D341Med (cell line): ENCODE measurements at regions not wholly inside any gene's neighbourhood (a gene's known extent, or its start where the extent isn't known, plus 50 kb on each side); places are given as distances from the start of the nearest gene placed in this dataset.

Experiments
- DNase-seq: peaks from one replicate; pipeline ENCODE4 v3.0.0; 2012; ENCODE audit warnings: low spot score

DNA sequence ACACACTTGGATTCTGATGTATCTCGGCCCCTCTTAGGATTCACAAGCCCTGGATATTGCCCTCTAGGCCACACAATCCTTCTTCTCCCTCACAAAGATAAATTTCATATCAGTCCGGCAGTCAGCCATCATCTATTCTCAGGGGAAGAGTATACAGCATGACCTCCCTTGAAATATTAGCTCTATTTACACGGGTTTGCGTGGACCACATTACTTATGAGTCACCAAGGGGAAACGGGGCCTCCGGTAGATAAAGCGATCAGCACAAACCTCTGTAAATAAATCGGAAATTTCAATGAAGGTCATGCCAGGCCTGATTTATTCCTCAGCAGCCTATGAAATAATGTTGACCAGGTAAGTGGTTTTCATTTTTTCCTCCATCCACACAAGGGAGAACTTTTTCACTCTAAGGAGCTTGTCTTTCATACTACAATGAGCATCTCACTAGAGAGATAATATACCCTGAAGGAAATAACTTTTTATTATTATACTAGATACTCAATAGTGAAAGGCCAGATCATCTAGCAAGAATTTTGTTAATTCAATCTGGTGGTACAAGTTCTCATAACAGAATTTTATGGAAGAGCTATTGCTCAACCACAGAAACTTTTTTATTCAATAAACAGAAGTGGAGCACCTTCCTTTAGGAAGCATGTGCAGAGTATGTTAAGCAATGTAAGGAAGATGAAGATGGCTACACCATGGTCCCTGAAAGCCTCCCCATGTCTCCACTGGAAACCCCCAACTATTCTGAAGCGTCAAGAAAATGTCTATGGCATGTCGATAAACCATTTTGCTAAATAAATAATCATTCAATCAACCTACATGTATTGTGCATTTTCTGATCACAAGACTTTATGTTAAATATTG is 125.2 kb upstream of the PIK3C3 start:
- no peak for DNase-seq

DNA sequence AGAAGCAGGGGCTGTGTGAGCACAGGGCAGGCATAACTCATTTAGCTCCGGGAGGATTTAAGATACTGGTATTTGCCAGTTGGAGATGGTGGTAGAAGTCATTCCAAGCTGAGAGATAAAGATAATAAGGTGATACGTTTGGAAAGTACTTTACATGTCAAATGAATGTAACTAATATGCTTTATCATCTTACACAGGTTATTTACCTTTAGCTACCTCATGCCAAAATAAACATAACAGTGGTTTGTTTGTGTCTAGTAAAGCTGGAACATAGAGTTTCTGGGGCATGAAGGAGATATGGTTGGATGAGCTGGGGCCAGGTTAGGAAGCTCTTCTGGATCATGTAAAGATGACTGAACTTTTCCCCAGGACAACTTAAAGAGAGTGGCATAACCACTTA is 126.9 kb upstream of the PIK3C3 start:
- DNase-seq = no peak

DNA sequence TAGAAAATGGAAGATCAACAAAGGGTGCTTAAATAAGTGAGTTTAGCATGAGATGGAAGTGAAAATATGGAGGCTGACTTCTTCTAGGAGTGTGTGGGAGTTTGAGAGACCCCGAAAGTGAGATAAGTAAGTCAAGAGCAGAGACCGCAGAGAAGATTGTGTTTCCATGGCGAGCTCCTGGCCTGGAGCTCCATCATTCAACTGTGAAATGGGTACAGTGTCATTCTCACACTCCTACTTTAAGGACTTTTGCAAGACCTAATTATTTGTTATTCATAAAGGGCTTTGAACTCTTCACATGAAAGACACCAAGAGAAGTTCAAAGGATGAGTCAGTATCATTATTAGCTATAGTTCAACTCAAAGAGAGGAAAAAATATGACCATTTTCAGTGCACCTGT is 134.2 kb upstream of the PIK3C3 start:
- no peak for DNase-seq

DNA sequence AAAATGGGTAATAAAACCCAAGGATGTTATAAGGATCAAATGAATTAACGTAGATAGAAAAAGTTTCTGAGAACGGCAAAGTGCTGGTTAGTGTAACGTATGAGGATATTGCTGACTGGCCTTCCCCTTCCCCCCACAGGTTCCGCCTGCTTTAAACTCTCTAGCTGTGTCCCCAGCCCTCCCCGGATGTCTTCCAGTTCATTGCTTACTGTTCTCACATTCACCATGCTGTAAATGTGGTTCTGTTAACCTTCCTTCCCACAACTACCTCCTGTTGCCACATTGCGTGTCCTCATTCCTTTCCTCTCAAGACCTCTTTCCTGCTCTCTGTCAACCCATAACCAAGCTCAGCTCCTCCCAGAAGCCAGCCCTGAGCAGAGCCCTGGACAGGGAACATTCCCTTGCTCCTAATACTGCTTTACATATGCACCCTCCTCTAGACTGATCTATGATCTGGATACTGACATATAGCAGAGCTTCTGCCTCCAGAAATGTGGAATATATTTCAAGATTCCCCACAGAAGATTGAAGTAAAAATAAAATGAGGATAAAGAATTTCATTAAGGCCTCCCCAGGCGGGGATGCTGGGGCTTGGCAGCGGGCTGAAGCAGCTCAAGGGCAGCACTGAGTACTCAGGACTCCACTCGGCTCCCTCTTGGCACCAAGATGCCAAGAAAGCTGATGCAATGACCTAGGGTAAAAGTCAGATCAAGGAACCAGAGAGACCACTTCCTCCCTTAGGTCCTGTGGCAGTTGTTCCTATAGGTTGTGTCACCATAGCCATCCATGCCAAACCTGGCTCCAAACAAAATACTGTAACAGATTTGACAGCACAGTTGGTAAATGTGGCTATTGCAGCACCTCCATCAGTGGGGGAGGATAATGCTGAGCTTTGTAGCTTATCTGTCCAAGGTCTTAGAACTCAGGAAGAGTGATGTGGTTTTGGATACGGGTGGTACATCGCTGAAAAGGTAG is 136.4 kb upstream of the PIK3C3 start:
- no peak for DNase-seq

DNA sequence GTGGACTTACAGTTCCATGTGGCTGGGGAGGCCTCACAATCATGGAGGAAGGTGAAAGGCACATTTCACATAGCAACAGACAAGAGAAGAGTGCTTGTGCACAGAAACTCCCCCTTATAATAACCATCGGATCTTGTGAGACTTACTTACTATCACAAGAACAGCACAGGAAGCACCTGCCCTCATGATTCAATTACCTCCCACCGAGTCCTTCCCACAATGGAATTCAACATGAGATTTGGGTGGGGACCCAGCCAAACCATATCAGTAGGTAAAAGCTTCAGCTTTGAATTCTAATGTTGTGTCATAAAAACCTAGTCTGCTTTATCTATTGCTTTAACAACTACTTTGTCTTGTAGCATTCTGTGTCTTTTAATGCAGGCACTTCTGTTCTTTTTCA is 140.4 kb upstream of the PIK3C3 start:
- DNase-seq = no peak

DNA sequence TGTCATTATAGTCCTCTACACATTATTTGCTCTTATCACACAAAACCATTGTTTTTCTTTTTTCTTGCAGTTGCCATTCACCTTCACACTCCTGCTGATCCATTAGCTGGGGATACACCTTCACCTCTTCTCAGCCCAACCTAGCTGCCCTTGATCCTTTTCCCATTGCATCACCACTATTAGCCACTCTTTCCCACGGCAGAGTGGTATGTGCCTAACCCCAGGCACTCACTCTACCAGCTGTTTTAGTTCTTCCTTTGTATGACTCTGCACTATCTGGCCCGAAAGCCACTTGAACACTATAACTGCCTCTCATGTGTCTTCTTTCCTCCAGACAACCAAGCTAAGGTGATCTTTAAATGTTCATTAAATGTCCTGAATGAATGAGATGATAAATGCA is 145.4 kb upstream of the PIK3C3 start:
- DNase-seq = no peak

DNA sequence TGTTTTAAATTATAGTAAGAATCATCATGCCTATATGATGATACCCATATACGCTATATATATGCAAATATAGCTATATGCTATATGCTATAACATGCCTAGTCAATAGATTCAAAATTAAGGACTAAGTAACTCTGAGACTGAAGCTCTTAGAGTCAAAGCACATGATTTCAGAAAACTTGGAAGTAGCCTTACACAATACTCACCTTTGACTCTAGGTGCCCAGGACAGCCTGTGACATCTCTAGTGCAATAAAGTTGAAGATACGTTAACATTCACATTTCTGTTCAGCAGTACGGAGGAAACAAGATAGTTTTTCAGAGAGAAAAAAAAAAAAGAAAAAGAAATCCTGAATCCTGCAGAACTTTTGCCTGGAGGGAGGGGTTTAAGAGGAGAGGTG is 149.7 kb upstream of the PIK3C3 start:
- DNase-seq = no peak

DNA sequence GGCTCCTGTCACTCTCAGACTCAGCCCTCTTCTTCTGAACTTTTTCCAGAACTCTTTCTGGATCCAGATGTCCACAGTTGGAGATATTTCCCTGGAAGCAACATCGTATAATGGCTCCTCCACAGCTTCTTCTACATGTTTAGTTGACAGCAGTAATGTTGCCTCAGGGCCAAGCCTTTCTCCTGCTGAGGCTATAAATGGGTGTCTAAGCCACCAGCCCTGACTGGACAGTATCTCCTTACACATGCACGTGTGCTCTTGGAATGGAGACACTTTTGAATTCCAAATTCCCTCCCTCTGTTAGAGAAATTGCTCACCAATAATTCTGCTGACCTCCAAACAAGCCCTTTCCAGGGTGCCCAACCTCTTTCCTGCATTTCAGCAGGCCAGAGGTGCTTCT is 156.2 kb upstream of the PIK3C3 start:
- DNase-seq = no peak

DNA sequence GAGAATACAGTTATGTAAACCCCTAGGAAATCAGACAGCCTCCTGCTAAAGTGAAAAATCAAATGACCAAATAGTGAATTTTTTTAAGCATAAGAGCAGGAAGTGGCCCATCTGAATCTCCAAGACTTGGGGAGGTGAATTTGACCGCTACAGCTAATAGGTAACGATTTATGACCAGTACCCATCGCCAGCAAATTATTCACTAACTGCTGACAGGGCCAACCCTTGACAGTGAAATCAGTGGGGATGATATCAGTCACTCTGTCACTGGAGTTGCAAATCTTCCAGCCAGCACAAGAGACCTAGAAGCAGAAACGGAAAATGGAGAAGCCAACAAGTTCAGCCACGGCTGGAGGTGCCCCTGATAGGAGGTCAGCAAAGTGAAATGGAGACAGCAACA is 164.3 kb upstream of the PIK3C3 start:
- DNase-seq = no peak

DNA sequence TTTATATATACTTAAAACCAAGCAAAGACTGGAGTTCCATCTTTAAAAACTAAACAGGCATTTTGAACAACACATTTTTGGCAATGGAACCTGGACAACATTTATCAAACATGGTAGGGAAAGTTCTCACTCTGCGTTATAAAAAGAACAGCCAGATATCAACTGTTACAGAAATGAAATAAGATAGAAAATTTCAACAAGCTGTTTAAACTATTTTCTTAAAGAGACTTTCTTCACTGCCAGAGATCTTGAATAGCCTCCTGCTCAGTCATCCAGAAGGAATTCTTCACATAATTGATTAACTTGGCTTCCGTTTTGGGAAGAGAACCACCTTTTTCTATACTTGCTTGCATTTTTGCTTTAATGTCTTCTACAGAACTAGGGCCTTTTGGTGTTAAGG is 166.0 kb upstream of the PIK3C3 start:
- no peak for DNase-seq

DNA sequence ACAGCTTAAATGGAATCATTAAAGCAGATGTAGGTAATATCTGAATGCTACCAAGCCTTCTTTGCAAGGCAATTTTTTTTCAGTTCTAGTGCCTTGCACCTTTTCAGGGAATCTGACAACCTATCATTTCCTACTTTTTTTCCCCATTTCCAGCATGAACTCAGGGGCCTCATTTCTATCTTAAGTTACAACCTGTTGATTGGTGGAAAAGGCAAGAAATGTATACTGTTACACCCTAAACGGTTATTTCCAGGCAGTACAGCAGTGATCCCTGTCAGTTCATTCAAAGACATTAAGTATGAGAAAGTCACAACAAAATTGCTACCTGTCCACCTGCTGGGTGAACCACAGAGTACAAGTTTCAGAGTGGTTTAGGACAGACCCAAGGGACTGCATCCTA is 171.2 kb upstream of the PIK3C3 start:
- DNase-seq = no peak

DNA sequence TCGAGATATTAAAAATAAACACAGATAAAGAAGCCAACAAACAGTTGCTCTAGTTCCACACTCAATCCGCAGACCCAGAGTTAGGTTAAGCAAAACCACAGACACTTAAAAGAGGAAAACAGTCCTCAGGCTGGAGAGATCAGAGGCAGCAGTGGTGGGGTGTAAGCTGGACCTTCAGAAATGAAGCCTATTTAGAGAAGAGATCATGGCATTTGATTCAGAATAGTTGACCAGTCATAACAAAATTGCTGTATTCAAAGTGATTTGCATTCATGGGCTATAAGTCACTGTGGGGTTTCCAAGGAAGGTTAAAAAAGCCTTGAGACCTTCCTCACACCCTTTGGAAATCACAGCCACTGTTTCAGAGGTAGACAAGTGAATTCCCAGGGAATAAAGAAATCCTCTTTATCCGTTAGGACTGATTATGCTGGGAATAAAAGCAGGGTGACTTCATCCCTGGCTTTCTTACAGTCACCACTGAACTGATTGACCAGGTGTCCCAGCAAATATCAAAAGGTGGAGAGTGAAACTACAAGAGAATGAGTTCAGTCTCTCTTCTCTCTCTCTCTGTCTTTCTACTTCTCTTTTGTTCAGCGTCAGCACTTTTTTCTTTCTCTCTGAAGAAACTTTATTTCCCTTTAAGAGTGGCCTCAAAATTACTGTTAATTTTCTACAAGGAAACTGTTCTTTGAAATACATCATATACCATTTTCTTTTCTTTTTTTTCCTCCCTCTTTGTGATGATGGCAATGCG is 171.8 kb upstream of the PIK3C3 start:
- DNase-seq = no peak

DNA sequence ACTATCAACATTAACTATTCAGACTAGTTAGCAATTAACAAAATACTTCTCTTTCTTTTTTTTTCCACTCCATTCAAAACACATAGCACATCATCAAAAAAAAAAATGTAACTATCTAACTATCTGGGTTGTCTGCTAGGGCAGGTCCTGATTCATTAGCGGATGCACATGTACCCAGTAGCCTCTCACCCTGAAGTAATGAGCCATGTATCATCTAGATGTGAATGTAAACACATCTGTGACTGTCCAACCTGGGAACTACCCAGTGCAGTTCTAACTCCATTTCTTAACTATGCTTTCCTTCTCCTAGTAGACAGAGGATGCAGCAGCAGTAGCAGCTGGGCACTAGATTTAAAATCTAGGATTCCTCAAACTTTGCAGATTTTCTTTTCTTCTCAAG is 183.1 kb upstream of the PIK3C3 start:
- no peak for DNase-seq

DNA sequence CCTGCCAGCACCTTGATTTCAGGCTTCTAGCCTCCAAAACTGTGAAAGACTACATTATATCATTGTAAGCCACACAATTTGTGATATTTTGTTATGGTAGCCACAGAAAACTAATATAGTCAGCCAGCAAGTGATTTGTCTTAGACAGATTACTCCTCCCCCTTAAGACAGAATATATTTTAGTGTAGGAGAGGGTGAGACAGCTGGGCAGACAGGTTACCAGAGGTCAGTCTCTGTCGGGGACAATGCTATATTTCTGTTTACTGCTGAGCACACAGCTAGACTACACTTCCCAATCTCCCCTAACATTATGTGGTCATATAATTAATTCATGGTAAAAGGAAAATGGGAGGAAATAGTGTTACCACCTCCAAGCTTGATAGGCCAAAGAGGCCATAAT is 185.8 kb upstream of the PIK3C3 start:
- DNase-seq = no peak

DNA sequence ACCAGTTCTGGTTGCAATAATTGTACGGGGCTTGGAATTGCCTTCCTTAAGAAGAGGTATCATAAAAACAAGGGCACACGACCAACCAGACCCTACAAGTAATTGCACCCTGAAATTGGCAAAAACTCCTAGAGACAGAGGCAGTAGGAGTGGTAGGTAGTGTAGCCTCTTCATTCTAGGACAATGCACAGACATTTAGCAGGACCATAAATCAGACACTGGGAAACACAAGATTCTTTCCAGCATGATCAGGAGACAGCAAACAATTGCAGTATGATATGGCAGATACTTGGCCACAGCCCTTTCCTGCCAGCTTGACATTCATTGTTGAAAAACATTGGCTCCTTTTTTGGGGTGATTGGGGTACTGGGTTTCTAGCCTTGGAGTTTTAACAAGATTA is 186.6 kb upstream of the PIK3C3 start:
- no peak for DNase-seq

DNA sequence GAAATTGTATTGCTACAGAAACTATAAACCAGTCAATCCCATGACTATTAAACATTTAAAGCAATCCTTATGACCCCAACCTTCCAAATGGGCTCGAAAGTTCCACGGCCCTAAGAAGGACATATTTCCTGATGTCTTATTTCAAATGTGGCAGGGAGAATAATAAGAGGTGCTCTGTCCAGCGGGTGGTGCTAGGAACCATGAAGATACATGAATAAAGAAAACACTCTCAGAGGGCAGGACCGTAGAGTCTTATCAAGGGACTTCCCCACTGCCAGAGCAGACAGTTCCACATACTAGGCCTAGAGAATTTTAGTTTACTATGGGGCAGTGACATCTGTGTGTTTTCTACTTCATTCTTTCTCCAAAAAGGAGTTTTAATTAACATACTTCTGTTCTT is 187.1 kb upstream of the PIK3C3 start:
- DNase-seq = peak; percentile 75

DNA sequence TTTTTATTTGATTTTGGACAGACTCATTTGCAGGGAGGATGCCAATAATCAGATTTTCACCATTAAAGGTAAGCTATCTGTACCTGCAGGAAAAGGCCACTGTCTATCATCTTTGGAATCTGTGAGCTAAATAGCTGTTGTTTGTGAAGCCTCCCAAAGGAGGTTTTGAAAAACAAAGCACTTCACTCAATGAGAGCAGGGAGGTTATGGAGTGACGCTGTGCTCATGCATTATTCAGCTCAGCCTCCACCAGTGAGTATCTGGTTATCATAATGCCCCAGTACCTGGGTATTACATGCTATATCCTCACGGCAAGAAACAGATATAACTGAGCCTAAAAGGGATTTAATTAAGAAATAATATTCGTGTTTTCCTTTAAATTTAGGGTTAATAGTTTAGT is 189.6 kb upstream of the PIK3C3 start:
- DNase-seq = no peak

DNA sequence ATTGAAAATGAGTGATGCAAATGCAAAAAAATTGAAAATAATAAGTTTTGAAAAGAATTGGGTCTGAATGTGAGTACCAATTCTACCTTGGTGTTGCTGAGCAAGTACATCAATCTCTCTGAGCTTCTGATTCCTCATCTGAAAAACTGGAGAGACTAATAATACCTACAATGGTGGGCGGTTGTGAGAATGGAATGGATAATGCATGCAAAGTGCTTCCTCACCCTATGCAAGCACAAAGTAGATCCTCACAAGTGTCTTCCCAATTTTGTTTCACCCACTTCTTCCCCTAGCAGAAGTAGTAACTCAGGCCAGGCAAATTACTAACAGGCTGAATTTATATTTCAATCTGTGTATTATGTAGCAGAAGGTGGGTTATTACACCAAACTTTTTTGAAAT is 191.7 kb upstream of the PIK3C3 start:
- DNase-seq = no peak

DNA sequence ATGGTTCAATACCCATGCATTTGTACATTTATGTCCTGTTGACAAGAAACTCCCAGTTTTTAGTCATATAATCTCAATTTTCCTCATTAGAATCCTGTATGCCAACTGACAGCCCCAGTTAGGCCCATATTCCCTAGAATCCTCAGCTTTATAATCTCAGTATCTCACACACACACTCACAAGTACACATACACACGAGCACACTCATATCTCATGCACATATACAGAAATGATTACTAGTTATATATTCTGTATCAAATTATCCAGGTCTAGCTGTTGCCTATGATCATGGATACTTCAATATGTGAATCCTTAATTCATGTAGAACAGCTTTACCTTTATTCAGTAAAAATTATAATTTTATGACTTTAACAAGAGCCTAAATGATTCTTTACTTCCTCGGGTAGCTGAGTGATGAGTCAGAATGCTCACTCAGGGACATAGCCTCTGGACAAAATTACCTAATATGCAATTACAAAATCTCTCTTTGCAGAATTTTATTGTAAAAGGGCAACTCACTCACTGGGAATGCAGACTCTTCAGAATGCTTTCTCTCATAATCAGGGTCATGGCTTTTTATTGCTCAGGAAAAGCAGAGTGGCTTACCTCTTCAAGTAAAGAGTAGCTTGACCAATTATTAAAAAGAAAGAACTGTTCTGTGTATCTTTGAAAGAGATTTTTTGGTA is 193.6 kb upstream of the PIK3C3 start:
- no peak for DNase-seq

DNA sequence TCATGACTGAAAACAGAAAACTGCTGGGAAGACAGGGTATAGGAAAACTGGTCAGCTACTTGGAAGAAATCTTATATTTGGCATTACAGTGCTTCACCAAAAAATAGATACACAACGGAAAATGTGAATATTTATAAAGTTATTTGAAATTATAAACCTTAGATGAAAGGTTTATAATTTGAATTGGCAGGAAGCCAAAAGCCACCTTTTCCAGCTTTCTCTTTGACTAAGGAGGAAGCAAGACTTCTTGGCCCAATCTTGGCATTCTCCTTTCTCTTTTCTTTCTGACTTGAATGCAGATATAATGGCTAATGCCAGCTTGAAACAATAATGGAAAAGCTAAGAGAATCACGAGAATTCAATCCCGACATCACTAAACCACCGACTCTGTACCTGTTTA is 196.5 kb upstream of the PIK3C3 start:
- no peak for DNase-seq

DNA sequence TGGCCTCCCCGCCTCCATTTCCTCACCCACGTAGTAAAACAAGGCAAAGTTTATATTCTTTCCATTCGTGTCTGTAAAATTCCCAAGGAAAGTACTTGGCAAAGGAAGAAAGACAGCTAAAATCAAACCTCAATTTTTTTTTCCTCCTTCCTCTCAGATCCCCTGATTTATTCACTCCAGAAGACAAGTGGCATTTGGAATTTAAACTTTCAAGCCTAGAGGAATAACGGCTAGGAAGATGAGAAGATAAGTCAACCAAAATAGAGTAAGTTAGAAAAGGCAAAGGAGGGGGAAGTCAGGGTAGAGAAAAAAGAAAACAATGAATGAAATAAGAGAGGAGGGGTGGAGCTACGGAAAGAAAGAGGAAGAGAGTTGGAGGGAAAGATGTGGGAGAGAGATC is 198.9 kb upstream of the PIK3C3 start:
- no peak for DNase-seq

DNA sequence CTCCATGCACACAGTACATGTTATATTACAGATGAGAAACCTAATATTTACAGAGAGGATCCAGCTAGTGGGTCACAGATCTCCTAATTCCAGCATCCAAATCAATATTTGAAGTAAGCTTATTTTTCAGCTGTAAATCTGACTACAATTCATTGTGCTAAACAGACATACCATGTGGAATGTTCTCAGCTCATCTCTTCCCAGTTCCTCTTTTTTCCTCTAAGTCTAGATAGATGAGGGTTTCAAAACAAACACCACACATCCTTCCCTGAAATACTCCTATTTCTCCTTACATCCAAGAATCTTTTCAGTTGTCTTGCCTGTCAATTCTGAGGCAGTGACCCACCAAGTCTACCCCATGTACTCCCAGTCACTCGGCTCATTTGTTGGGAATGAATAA is 200.7 kb upstream of the PIK3C3 start:
- DNase-seq = no peak
